Fibroblast of skin of left quadriceps (primary cell): ENCODE measurements at regions not wholly inside any gene's neighbourhood (a gene's known extent, or its start where the extent isn't known, plus 50 kb on each side); places are given as distances from the start of the nearest gene placed in this dataset.

Source experiments
- DNase-seq, 2 experiments: peaks; one replicate each; pipeline ENCODE4 v3.0.0-alpha.2; 2013; ENCODE audit warnings: low read depth in 2 of 2

GRCh38 chr14:44151130-44151820 is 355.8 kb downstream of the FSCB start:
- no peak for DNase-seq

DNA sequence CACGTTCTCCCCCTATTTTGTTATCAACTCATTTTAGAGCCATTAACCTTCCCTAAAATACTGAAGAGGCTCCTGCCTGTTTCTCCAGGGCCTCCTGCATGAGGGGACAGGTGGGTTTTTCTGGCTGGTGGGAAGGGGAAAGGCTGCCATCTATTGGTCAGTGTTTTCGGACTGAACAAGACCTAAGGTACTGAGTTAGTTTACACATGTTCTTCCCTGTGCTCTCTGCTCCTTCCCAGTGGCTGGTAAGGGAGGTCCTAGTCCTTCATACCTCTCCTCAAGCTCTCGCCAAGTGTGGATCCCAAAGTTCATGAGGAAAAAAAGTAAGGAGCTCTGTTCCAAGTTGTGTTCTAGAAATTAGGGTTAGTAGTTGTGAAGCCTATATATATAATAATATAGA is 357.5 kb downstream of the FSCB start:
- DNase-seq, result no peak

GRCh38 chr14:44142006-44142405 is 365.1 kb downstream of the FSCB start:
- DNase-seq, result no peak

DNA sequence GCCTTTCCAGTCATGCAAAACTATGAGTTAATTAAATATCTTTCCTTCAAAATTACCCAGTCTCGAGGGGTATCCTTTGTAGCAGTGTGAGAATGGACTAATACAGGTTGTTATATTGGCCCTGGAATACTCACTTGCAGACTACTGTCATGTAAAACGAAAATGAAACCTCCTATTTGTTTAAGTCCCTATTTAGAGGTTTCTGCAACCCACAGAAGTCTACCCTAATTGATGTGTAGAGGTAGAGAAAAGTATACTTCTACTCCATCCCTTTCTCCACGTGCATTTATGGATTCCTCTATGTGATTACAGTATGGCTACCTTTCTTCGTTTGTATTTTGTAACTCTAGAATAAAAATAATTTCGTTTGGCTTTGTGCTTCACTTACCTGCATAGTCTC is 371.1 kb downstream of the FSCB start:
- DNase-seq, result no peak

DNA sequence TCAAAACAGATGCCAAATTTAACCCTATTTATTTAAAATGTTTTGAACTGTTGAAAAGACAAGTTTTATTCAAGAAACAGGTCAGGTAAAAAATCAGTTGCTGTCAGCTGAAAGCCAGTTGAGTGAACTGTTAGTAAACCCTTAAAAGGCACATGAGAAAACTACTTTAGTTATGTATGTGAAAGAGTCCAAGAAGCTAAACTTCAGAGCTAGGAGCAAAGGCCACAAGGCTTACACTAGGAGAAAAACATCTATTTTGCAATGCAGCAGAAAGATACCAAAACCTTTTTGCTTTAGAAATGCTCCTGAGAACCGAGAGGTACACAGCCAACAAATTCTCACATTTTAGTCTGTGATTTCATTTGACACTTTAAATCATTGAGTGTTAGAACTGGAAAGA is 375.2 kb downstream of the FSCB start:
- DNase-seq, result no peak

GRCh38 chr14:44113769-44114730 is 393.0 kb downstream of the FSCB start:
- DNase-seq, result no peak

GRCh38 chr14:44112774-44113460 is 394.2 kb downstream of the FSCB start:
- DNase-seq, result no peak

GRCh38 chr14:44109036-44109435 is 398.0 kb downstream of the FSCB start:
- no peak for DNase-seq

DNA sequence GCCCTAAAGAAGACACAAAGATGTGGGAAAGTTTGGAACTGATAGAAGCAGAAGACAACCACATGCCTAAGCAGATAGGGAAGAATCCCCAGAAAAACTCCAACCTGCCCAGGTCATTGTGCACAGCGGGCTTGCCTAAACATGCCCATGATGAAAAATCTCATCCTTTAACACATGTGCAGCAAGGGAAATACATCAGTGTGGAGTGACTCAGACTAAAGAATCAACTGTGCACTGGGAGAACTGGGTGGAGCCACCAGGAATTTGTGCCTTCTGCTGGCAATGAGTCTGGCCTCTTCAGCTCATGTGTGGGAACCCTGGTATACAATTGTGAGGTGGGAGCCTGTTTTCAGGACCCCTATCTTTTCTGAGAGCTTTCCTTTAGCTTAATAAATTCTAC is 398.5 kb downstream of the FSCB start:
- DNase-seq, result no peak

GRCh38 chr14:44107156-44107555 is 399.9 kb downstream of the FSCB start:
- DNase-seq, result no peak

GRCh38 chr14:44099743-44100488 is 407.2 kb downstream of the FSCB start:
- DNase-seq, result no peak

DNA sequence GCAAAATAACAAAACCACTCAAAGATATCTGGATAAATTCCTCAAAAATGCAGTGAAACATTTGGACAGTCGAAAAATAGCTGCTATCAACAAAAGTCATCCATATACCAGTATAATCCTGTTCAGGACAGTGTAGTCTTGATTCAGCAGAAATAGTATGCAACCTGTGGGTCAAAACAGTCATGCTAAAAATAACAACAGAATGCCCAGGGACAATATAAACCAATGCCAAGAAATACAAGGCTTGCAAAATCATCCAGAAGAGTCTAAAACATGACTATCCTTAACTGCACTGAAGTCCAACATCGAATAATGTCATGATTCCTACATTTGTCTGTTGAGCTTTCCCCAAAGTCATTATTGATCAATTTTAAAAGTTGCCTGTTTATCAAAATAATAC is 425.9 kb downstream of the FSCB start:
- no peak for DNase-seq

GRCh38 chr14:44070046-44070445 is 437.0 kb downstream of the FSCB start:
- DNase-seq, result no peak

DNA sequence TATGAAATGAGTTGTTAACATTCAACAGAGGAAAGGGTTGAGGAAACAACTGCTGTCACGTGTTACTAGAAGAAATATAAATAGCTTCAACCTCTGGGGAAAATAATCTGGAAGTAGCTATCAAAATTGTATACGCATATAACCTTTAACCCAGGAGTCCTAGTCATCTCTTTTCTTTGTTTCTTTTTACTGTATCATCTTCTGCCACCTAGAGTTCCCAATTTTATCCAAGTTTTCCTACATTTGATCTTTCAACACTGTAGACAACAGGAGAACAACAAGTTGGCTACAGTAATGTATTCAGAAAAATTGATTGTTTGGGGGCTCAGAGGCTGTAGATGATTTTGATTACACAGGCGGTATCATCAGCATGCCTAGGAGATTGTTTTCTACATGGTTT is 453.7 kb downstream of the FSCB start:
- DNase-seq, result no peak

DNA sequence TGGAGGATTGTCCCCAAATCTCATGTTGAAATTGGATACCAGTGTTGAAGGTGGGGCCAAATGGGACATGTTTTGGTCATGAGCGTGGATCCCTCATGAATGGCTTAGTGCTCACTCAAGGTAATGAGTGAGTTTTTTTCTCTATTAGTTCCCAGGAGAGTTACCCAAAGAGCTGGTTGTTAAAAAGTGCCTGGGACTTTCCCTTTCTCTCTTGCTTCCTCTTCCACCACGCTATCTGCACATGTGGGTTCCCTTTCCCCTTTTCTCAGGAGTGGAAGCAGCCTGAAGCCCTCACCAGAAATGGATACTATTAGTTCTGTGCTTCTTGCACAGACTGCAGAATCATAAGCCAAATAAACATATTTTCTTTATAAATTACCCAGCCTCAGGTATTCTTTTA is 465.4 kb downstream of the FSCB start:
- no peak for DNase-seq

- no peak for DNase-seq
These were observed 466.5 kb downstream of the FSCB start for GRCh38 chr14:44040561-44040960.

- DNase-seq, result no peak
These were observed 470.8 kb downstream of the FSCB start for GRCh38 chr14:44036248-44036647.

GRCh38 chr14:44035707-44036106 is 471.4 kb downstream of the FSCB start:
- DNase-seq, result no peak

- DNase-seq, result no peak
These were observed 476.2 kb downstream of the FSCB start for GRCh38 chr14:44030831-44031383.

DNA sequence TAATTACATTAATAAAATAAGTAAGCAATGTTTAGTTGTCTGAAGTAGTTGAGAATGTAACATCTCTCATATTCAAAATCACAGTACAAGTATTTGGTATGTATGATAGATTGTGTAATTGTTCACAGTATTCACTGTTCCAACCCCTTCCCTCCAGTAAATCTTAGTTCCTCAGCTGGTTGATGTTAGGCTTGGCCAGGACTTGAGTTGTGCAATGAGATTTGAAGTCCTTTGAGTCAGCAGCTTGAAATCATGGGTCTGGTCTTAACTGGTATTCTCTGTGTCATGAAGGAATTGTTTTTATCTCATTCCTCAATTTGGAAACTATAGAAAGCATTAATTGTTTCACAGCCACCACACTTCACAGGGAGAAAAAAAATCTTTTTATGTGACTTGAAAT is 477.1 kb downstream of the FSCB start:
- peak; percentile 12 to 19 for DNase-seq

GRCh38 chr14:44027397-44027796 is 479.7 kb downstream of the FSCB start:
- no peak for DNase-seq
